ENCODE measurements at regions not wholly inside any gene's neighbourhood (a gene's known extent, or its start where the extent isn't known, plus 50 kb on each side); places are given as distances from the start of the nearest gene placed in this dataset.

DNA sequence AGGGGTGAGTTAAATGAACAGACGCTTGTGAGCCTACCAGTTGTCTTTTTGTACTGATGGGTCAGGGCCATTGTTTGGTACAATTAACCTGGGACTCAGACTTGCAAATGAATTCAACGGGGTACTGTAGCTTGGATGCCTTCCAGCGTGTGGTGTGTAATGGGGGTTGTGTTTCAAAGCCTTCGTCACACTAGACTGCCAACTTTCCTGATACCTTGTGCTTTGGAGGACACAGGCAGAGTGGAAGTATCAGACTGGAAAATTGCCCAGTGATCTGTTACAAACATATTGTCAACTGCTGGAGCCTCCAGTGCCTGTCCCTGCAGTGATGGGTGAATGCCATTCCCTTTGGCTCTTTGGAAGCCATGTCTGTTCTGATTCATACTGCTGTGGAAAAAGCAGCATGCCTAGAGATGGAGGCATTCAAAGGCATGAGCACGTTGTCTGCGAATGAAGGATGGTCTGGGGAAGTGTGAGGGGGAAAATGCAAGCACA lies 384.5 kb downstream of the LMX1A start:
- TF ChIP-seq POLR2A (IDR thresholded peaks at IDR 0.05; ENCODE audit: borderline replicate concordance, extremely low read depth, insufficient read depth, insufficient read length) (no peak), JUND (IDR thresholded peaks at IDR 0.05) (no peak), SP1 (IDR thresholded peaks at IDR 0.05; ENCODE audit: low read depth) (no peak), EZH2 (IDR thresholded peaks at IDR 0.05) (no peak)
- TF ChIP-seq, protein P1, sequence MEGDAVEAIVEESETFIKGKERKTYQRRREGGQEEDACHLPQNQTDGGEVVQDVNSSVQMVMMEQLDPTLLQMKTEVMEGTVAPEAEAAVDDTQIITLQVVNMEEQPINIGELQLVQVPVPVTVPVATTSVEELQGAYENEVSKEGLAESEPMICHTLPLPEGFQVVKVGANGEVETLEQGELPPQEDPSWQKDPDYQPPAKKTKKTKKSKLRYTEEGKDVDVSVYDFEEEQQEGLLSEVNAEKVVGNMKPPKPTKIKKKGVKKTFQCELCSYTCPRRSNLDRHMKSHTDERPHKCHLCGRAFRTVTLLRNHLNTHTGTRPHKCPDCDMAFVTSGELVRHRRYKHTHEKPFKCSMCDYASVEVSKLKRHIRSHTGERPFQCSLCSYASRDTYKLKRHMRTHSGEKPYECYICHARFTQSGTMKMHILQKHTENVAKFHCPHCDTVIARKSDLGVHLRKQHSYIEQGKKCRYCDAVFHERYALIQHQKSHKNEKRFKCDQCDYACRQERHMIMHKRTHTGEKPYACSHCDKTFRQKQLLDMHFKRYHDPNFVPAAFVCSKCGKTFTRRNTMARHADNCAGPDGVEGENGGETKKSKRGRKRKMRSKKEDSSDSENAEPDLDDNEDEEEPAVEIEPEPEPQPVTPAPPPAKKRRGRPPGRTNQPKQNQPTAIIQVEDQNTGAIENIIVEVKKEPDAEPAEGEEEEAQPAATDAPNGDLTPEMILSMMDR (IDR thresholded peaks at IDR 0.05 in 2 of 3, conservative IDR thresholded peaks at IDR 0.05 in 1 of 3; ENCODE audit: borderline replicate concordance in 1 of 3, insufficient read depth in 1 of 3, low read depth in 2 of 3, low read length in 2 of 3): no peak

Data from HCT116 (cell line).